Chondrocyte (in vitro differentiated cells): ENCODE measurements at regions not wholly inside any gene's neighbourhood (a gene's known extent, or its start where the extent isn't known, plus 50 kb on each side); places are given as distances from the start of the nearest gene placed in this dataset.

Experiments
- DNase-seq: peaks from one replicate; pipeline ENCODE4 v3.0.0; 2021; ENCODE audit warnings: mixed read lengths, low spot score
- H3K27ac Mint-ChIP-seq: one replicate; pipeline ENCODE4 v1.8.0; 2021; ENCODE audit warnings: mild to moderate bottlenecking, moderate library complexity, mixed read lengths; ENCODE audit not compliant: unreplicated experiment
- H3K27me3 Mint-ChIP-seq: 2 replicates; pipeline ENCODE4 v1.8.0; 2021; ENCODE audit warnings: low read depth, mixed read lengths
- H3K36me3 Mint-ChIP-seq: 2 replicates; pipeline ENCODE4 v1.8.0; 2021; ENCODE audit warnings: low read depth, mixed read lengths
- H3K4me1 Mint-ChIP-seq: 2 replicates; pipeline ENCODE4 v1.8.0; 2021; ENCODE audit warnings: low read depth, mild to moderate bottlenecking, mixed read lengths
- H3K4me3 Mint-ChIP-seq: one replicate; pipeline ENCODE4 v1.8.0; 2021; ENCODE audit warnings: mild to moderate bottlenecking, moderate library complexity, mixed read lengths; ENCODE audit not compliant: unreplicated experiment
- H3K9me3 Mint-ChIP-seq: 2 replicates; pipeline ENCODE4 v1.8.0; 2021; ENCODE audit warnings: low read depth, mixed read lengths
- TF ChIP-seq, protein P1 (sequence below): fragments of 200-600 bp; sonication (generic); IDR thresholded peaks from 2 replicates; pipeline ENCODE4 v1.5.0; 2021; ENCODE audit warnings: antibody characterized with exemption, mild to moderate bottlenecking, moderate library complexity

DNA sequence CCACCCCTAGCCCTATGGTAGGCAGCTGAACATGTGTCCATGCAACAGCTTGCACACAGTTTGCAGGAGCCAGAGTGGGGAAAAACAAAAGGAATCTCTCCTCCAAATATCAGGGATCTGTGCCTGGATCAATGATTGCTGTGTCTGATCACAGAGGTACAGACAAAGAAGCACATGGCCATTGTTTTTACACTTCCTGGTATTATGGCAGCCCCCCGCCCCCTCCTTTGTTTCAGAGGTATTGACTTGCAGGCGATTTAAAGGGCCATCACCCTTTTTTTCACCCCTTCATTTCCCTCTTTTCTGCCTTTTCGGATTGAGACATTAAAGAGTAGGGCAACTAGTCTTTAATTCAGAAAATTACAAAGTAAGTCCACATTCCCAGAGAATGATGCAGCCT, 453.0 kb upstream of the LUZP2 start:
- Mint-ChIP-seq H3K4me1 (no peaks in the 10 kb centered on the region), H3K27me3 (no peaks in the 10 kb centered on the region), H3K36me3 (peaks cover 12% of the 10 kb centered on the region), H3K27ac (no peak overlapping the region), H3K9me3 (peaks cover 18% of the 10 kb centered on the region), H3K4me3 (no peak overlapping the region)
- TF ChIP-seq, protein P1, sequence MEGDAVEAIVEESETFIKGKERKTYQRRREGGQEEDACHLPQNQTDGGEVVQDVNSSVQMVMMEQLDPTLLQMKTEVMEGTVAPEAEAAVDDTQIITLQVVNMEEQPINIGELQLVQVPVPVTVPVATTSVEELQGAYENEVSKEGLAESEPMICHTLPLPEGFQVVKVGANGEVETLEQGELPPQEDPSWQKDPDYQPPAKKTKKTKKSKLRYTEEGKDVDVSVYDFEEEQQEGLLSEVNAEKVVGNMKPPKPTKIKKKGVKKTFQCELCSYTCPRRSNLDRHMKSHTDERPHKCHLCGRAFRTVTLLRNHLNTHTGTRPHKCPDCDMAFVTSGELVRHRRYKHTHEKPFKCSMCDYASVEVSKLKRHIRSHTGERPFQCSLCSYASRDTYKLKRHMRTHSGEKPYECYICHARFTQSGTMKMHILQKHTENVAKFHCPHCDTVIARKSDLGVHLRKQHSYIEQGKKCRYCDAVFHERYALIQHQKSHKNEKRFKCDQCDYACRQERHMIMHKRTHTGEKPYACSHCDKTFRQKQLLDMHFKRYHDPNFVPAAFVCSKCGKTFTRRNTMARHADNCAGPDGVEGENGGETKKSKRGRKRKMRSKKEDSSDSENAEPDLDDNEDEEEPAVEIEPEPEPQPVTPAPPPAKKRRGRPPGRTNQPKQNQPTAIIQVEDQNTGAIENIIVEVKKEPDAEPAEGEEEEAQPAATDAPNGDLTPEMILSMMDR = no peak
- DNase-seq = no peak

DNA sequence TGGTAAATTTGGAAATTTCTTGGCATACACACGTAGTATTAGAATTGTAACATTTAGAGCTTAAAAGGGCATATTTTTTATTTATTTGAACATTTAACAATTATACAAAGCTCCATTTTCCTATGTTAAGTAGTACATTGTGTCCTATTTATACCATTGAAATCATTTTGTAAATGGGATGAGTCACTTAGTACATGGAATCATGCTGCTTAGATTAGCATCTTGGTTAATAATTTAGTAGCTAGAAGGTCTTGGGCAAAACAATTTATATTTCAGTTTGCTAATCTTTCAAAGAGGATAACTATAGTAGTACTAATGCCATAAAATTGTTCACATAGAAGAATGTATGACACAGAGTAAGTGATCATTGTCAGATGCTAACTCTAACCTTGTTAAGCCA, 450.1 kb upstream of the LUZP2 start:
- peaks cover 22% of the 10 kb centered on the region for H3K9me3 Mint-ChIP-seq
- DNase-seq = no peak
- H3K4me3 Mint-ChIP-seq = no peak overlapping the region
- peaks cover 12% of the 10 kb centered on the region for H3K36me3 Mint-ChIP-seq
- H3K27ac Mint-ChIP-seq = no peak overlapping the region
- no peaks in the 10 kb centered on the region for H3K4me1 Mint-ChIP-seq
- TF ChIP-seq, protein P1 = no peak
- H3K27me3 Mint-ChIP-seq = no peaks in the 10 kb centered on the region

DNA sequence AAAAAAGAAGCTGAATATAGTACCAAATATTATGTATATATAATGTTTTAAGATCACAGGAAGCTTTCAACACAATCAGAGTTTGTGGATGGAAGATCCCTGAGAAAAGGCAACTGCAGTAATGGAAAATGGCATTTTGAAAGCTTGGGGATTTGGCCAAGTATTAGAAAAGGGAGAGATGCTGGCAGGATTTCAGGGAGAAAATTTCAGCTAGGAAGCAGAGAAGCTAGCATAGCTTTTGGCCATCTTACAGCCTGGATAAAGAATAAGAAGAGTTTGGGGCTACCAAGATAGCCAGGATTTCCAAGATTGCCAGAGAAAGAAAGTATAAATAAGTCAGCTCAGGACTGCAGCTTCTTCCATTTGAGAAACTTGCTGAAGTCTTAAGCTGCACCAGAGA, 440.8 kb upstream of the LUZP2 start:
- no peak for DNase-seq
- H3K4me3 Mint-ChIP-seq = no peak overlapping the region
- TF ChIP-seq, protein P1 = no peak
- H3K27me3 Mint-ChIP-seq = no peaks in the 10 kb centered on the region
- no peaks in the 10 kb centered on the region for H3K9me3 Mint-ChIP-seq
- no peaks in the 10 kb centered on the region for H3K36me3 Mint-ChIP-seq
- H3K27ac Mint-ChIP-seq = no peak overlapping the region
- H3K4me1 Mint-ChIP-seq = no peaks in the 10 kb centered on the region

DNA sequence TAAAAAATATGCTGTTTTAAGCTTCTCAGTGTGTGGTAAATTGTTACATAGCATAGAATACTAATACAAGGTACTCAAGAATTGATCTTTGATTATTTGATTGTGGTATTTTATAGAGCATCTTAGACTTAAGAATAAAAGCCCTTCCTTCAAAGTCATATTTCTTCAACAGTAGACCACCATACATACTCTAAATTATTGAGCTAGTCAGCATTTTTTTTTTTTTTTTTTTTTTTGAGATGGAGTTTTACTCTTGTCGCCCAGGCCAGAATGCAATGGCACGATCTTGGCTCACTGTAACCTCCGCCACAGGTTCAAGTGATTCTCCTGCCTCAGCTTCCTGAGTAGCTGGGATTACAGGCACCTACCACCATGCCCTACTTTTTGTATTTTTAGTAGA, 436.7 kb upstream of the LUZP2 start:
- Mint-ChIP-seq H3K36me3 (no peaks in the 10 kb centered on the region), H3K27ac (no peak overlapping the region), H3K9me3 (no peaks in the 10 kb centered on the region), H3K27me3 (no peaks in the 10 kb centered on the region), H3K4me1 (peaks cover 11% of the 10 kb centered on the region), H3K4me3 (no peak overlapping the region)
- no peak for DNase-seq
- TF ChIP-seq, protein P1 = no peak

DNA sequence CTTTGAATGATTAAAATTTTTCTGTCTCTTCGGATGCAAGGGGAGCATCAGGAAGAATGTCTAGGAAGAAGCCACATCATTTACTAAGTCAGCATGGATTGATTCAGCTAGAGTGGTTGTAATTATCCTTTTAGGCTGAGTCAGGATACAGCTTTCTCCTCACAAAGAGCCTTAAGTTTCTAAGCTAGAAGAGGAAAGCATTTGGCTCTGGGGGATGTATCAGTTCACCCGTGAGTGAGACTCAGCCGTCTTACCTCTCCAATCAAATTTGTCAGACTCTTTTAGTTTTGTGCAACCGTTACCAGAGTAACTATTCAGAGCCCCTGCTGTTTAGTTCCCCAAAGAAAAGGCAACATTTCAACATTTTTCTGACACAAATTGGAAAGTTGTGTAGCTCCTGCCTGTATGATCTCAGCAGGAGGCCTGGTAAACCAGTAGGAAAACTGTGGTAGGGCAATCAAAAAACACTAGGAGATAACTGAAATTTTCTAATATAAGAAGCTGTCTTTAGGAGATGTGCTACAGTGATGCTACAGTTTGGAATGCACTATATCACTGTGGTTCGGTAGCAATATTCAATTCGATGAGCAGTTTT, 432.4 kb upstream of the LUZP2 start:
- DNase-seq = no peak
- no peaks in the 10 kb centered on the region for H3K27me3 Mint-ChIP-seq
- H3K27ac Mint-ChIP-seq = no peak overlapping the region
- no peak overlapping the region for H3K4me3 Mint-ChIP-seq
- H3K9me3 Mint-ChIP-seq = no peaks in the 10 kb centered on the region
- H3K4me1 Mint-ChIP-seq = peaks cover 15% of the 10 kb centered on the region
- no peaks in the 10 kb centered on the region for H3K36me3 Mint-ChIP-seq
- TF ChIP-seq, protein P1 = no peak
